ES-I3 (cell line): ENCODE measurements at regions not wholly inside any gene's neighbourhood (a gene's known extent, or its start where the extent isn't known, plus 50 kb on each side); places are given as distances from the start of the nearest gene placed in this dataset.

Source experiments
- H3K36me3 ChIP-seq: 2 replicates; pipeline ENCODE4 v1.6.1; 2013; ENCODE audit warnings: mild to moderate bottlenecking, low read length, control low read depth, moderate library complexity; ENCODE audit not compliant: insufficient read depth
- H3K4me1 ChIP-seq: 2 replicates; pipeline ENCODE4 v1.6.1; 2013; ENCODE audit warnings: mild to moderate bottlenecking, control low read depth, low read length; ENCODE audit not compliant: insufficient read depth
- H3K9ac ChIP-seq: 2 replicates; pipeline ENCODE4 v1.6.1; 2013; ENCODE audit warnings: low read depth, mild to moderate bottlenecking, low read length, moderate library complexity
- H3K9me3 ChIP-seq: 2 replicates; pipeline ENCODE4 v1.6.1; 2013; ENCODE audit warnings: mild to moderate bottlenecking, low read length, moderate library complexity; ENCODE audit not compliant: control insufficient read depth, insufficient read depth

GRCh38 chr9:82104252-82104651 is 115.7 kb downstream of the SPATA31D1 start:
- peaks cover 5% of the 10 kb centered on the region; the same call in 1 of the 2 replicates for H3K4me1 ChIP-seq
- no peak overlapping the region for H3K9ac ChIP-seq
- H3K9me3 ChIP-seq = peaks cover 9% of the 10 kb centered on the region; the same call in 1 of the 2 replicates
- no peaks in the 10 kb centered on the region for H3K36me3 ChIP-seq

DNA sequence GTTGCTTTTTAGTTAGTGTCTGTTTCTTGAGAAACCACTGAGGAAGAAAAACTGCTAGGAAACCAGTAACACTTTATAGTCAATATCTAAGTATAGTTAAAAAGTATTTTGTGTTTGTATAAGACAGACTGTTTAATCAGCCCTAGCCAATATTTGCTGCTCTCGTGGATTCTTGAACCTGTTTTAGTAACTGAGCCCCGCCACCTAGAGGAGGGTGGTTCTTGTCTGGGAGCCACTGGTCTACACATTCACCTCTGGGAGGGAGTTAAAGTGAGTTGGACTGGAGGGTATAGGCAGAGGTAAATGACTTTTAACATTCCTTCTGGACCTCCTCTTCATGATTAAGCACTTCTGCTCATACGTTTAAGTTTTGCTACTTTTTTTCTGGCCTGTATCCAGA is 117.2 kb downstream of the SPATA31D1 start:
- peaks cover 5% of the 10 kb centered on the region; the same call in 1 of the 2 replicates for H3K4me1 ChIP-seq
- H3K9ac ChIP-seq = no peak overlapping the region
- H3K9me3 ChIP-seq = 0 out of 2 replicates have a peak, but pooled peaks cover 3% of the 10 kb centered on the region
- no peaks in the 10 kb centered on the region for H3K36me3 ChIP-seq

GRCh38 chr9:82106536-82106935 is 118.0 kb downstream of the SPATA31D1 start:
- no peaks in the 10 kb centered on the region for H3K36me3 ChIP-seq
- H3K9ac ChIP-seq = no peak overlapping the region

DNA sequence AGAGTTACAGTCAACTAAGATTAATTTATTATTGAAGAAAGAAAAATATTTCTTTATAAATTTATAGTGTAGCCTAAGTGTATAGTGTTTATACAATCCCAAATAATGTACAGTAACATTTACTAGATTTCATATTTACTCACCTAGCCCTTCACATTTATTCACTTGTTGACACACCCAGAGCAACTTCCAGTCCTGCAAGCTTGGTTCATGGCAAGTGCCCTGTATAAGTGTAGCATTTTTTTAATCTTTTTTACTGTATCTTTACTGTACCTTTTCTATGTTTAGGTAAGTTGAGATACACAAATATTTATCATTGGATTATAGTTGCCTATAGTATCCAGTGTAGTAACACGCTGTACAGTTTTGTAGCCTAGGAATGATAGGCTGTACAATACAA is 119.9 kb downstream of the SPATA31D1 start:
- H3K36me3 ChIP-seq = no peaks in the 10 kb centered on the region
- H3K4me1 ChIP-seq = peaks cover 5% of the 10 kb centered on the region; the same call in 1 of the 2 replicates
- H3K9me3 ChIP-seq = no peaks in the 10 kb centered on the region
- H3K9ac ChIP-seq = no peak overlapping the region

More at GRCh38 chr9:82106536-82106935, 118.0 kb downstream of the SPATA31D1 start:
- no peaks in the 10 kb centered on the region for H3K9me3 ChIP-seq
- peaks cover 5% of the 10 kb centered on the region; the same call in 1 of the 2 replicates for H3K4me1 ChIP-seq

GRCh38 chr9:82108941-82109340 is 120.4 kb downstream of the SPATA31D1 start:
- Histone ChIP-seq H3K4me1 (peaks cover 5% of the 10 kb centered on the region; the same call in 1 of the 2 replicates), H3K36me3 (no peaks in the 10 kb centered on the region), H3K9ac (no peak overlapping the region), H3K9me3 (no peaks in the 10 kb centered on the region)

DNA sequence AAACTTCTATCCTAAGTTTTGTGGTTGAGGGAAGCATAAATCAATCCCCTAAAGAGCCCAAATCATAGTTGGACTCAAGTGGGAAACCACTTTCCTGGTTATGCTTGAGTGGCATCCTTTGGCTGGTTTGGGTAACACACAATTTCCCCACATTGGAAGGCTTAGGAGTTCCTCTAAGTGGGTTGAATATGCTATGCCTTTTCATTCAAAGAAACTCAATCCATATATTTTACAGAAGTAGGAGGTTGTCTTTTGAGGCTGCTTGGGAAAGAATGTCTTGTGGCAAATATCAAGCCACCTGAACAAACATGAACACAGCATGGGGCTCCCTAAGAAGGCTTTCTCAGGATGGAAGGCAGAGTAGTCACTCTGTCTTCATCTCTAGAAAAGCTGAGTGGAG is 121.1 kb downstream of the SPATA31D1 start:
- Histone ChIP-seq H3K4me1 (peaks cover 5% of the 10 kb centered on the region; the same call in 1 of the 2 replicates), H3K36me3 (no peaks in the 10 kb centered on the region), H3K9ac (no peak overlapping the region)

GRCh38 chr9:82110881-82111280 is 122.3 kb downstream of the SPATA31D1 start:
- Histone ChIP-seq H3K36me3 (no peaks in the 10 kb centered on the region), H3K4me1 (peaks cover 5% of the 10 kb centered on the region; the same call in 1 of the 2 replicates), H3K9me3 (no peaks in the 10 kb centered on the region), H3K9ac (no peak overlapping the region)

More for the DNA sequence above, 121.1 kb downstream of the SPATA31D1 start:
- no peaks in the 10 kb centered on the region for H3K9me3 ChIP-seq

DNA sequence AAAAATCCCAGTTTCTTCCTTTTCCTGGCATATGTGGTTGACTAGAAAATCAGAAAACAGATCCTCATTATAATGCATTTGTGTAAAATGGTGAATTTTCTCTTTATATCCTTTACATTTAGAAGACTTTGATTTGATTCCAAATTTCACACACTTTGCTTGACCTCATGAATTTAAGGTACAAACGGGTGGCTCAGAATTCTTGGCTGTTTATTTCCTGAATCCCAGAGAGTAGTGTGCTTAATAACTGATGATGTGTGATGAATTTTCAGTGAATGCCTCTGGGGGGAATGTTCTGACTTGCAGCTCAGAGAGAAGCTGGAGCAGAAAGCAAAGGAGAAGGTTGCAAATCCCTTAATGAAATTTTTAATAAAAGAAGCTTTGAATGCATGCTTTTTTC is 126.8 kb downstream of the SPATA31D1 start:
- no peaks in the 10 kb centered on the region for H3K36me3 ChIP-seq
- H3K9ac ChIP-seq = no peak overlapping the region
- no peaks in the 10 kb centered on the region for H3K9me3 ChIP-seq
- peaks cover 15% of the 10 kb centered on the region; the same call in 1 of the 2 replicates for H3K4me1 ChIP-seq

DNA sequence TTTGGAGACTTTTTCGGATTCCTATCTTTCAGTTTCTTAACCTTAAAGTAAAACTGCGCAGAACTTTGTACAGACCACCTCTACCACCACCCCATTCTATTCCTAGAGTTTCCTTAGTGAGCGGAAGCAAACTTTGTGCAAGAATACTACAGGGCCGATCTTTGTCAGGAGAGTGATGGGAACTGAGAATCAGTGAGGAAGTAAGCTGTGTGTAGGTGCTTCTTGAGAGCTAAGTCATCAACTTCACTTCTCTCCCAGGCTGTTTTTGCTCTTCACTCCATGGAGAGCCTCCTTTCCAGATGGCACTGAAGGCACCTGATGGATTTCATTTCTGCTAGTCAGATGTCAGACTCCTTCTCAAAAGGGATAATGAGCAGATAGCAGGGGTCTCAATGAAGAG is 127.3 kb downstream of the SPATA31D1 start:
- H3K36me3 ChIP-seq = no peaks in the 10 kb centered on the region
- H3K9me3 ChIP-seq = no peaks in the 10 kb centered on the region
- H3K4me1 ChIP-seq = peaks cover 15% of the 10 kb centered on the region; the same call in 1 of the 2 replicates
- no peak overlapping the region for H3K9ac ChIP-seq

- no peaks in the 10 kb centered on the region for H3K9me3 ChIP-seq
- peaks cover 15% of the 10 kb centered on the region; the same call in 1 of the 2 replicates for H3K4me1 ChIP-seq
- H3K36me3 ChIP-seq = no peaks in the 10 kb centered on the region
- no peak overlapping the region for H3K9ac ChIP-seq
These were observed 128.0 kb downstream of the SPATA31D1 start for GRCh38 chr9:82116556-82116955.

GRCh38 chr9:82117026-82117811 is 128.6 kb downstream of the SPATA31D1 start:
- Histone ChIP-seq H3K9me3 (no peaks in the 10 kb centered on the region), H3K9ac (no peak overlapping the region), H3K4me1 (peaks cover 15% of the 10 kb centered on the region; the same call in 1 of the 2 replicates), H3K36me3 (no peaks in the 10 kb centered on the region)

DNA sequence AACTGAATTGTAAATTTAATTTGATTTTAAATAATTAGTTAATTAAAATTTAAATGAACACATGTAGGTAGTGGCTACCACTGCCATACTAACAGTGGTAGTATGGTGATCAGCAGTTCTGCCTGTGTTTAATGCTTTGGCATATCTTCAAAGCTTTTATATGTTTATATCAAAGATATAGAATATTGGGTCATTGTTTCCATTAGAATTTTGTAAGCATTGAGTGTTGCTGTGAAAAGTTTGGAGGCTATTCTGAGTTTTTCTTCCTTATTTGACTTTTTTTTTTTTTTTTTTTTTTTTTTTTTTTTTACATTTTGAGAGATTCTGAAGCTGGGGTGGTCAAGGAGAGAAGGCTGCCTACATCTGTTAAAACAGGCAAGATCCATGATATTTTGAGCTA is 134.2 kb downstream of the SPATA31D1 start:
- H3K36me3 ChIP-seq = no peaks in the 10 kb centered on the region
- H3K4me1 ChIP-seq = no peaks in the 10 kb centered on the region
- no peaks in the 10 kb centered on the region for H3K9me3 ChIP-seq
- no peak overlapping the region for H3K9ac ChIP-seq

- H3K4me1 ChIP-seq = no peaks in the 10 kb centered on the region
- no peaks in the 10 kb centered on the region for H3K36me3 ChIP-seq
- H3K9me3 ChIP-seq = no peaks in the 10 kb centered on the region
- H3K9ac ChIP-seq = no peak overlapping the region
These were observed 135.5 kb downstream of the SPATA31D1 start for GRCh38 chr9:82124090-82124489.

DNA sequence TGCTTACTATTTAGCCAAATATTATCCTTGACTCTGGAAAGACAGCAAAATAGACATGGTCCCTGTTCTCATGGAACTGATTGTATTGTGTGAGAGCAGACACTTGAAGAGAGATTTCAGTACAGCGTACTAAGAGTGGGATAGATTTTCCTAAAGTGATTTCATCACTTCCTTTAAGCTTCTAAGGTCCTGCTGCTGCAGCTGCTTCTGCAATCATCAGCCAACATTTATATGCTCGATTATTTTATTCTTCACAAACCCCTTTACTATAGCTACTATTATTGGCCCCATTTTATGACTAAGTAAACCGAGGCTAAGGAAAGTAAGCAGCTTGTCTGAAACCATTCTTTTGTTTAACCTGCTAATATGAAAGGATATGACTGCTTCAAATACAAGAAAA is 137.7 kb downstream of the SPATA31D1 start:
- no peaks in the 10 kb centered on the region for H3K36me3 ChIP-seq
- H3K9ac ChIP-seq = no peak overlapping the region
- no peaks in the 10 kb centered on the region for H3K4me1 ChIP-seq

GRCh38 chr9:82127465-82127864 is 138.9 kb downstream of the SPATA31D1 start:
- no peaks in the 10 kb centered on the region for H3K9me3 ChIP-seq
- H3K36me3 ChIP-seq = no peaks in the 10 kb centered on the region
- no peaks in the 10 kb centered on the region for H3K4me1 ChIP-seq
- H3K9ac ChIP-seq = no peak overlapping the region

More for the DNA sequence above, 137.7 kb downstream of the SPATA31D1 start:
- H3K9me3 ChIP-seq = no peaks in the 10 kb centered on the region
